Esophagus squamous epithelium (tissue), 4 donors: ENCODE measurements at regions not wholly inside any gene's neighbourhood (a gene's known extent, or its start where the extent isn't known, plus 50 kb on each side); places are given as distances from the start of the nearest gene placed in this dataset.

Source experiments
- POLR2A ChIP-seq, 4 donors: fragments of 450-650 bp; IDR thresholded peaks; one replicate each; pipeline ENCODE4 v1.6.1; 2017; ENCODE audit warnings: antibody characterized with exemption in 4 of 4, mild to moderate bottlenecking in 4 of 4, moderate library complexity in 3 of 4
- TF ChIP-seq, protein P1 (sequence below), 6 experiments: fragments of 450-650 bp in 4 of 6; fragments of 200-600 bp in 2 of 6; sonication (generic) in 2 of 6; IDR thresholded peaks; one replicate each; pipeline ENCODE4 v1.5.1; 2016 to 2019; ENCODE audit warnings: antibody characterized with exemption in 6 of 6, mild to moderate bottlenecking in 4 of 6, moderate library complexity in 4 of 6

DNA sequence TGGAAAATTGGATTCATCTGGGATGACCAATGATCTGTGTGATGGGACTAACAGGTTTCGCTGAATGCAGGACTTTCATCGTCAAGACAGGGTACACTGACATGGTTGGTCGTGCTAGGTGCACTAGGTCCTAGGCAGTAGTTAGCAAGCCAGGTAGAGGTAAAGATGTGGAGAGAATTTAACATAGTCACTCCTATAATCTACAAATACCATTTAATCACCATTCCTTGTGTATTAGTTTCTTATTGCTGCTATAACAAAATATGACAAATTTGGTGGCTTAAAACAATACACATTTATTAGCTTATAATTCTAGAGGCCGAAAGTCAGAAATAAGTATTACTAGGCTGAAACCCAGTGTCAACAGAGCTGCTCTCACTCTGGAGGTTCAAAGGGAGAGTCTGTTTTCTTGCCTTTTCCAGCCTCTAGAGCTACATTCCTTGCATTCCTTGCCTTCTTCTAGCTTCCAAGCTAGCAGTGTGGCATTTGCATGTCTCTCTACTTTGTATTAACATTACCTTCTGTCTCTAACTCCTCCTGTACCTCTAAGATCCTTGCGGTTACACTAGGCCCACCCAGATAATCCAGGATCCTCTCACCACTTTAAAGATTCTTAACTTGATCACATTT is 98.7 kb upstream of the GRIA3 start:
- TF ChIP-seq, protein P1, sequence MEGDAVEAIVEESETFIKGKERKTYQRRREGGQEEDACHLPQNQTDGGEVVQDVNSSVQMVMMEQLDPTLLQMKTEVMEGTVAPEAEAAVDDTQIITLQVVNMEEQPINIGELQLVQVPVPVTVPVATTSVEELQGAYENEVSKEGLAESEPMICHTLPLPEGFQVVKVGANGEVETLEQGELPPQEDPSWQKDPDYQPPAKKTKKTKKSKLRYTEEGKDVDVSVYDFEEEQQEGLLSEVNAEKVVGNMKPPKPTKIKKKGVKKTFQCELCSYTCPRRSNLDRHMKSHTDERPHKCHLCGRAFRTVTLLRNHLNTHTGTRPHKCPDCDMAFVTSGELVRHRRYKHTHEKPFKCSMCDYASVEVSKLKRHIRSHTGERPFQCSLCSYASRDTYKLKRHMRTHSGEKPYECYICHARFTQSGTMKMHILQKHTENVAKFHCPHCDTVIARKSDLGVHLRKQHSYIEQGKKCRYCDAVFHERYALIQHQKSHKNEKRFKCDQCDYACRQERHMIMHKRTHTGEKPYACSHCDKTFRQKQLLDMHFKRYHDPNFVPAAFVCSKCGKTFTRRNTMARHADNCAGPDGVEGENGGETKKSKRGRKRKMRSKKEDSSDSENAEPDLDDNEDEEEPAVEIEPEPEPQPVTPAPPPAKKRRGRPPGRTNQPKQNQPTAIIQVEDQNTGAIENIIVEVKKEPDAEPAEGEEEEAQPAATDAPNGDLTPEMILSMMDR (IDR thresholded peaks at IDR 0.05) = no peak
- no peak for TF ChIP-seq POLR2A (IDR thresholded peaks at IDR 0.05)
